Small intestine (tissue), 7 donors: ENCODE measurements at regions not wholly inside any gene's neighbourhood (a gene's known extent, or its start where the extent isn't known, plus 50 kb on each side); places are given as distances from the start of the nearest gene placed in this dataset.
"Not testable (repeated sequence)": the region's sequence is repeated elsewhere in the genome, so short reads cannot be mapped to it uniquely, and the experiment has no call there.

ENCODE experiments used
- DNase-seq, 2 donors: peaks; one replicate each; pipeline versions ENCODE4 v3.0.0 to v3.0.0-alpha.2; 2013
- FAIRE-seq: peaks from 2 replicates; lab custom pipeline; 2012; peaks lifted over from hg19 to GRCh38; lab: Jason Lieb, UNC
- H3K27ac ChIP-seq, 3 donors: one replicate each; pipeline ENCODE4 v1.5.1; 2013; ENCODE audit warnings: low read length in 2 of 3, mild to moderate bottlenecking in 2 of 3, control low read depth in 1 of 3, inconsistent platforms in 1 of 3, low read depth in 1 of 3, moderate library complexity in 1 of 3
- H3K27me3 ChIP-seq, 3 donors: one replicate each; pipeline ENCODE4 v1.6.1; 2013; ENCODE audit warnings: low read length in 3 of 3, inconsistent platforms in 1 of 3; ENCODE audit not compliant: control insufficient read depth in 3 of 3, insufficient read depth in 3 of 3
- H3K36me3 ChIP-seq, 3 donors: one replicate each; pipeline ENCODE4 v1.6.1; 2013; ENCODE audit warnings: low read length in 3 of 3, inconsistent platforms in 1 of 3, low read depth in 1 of 3, mild to moderate bottlenecking in 1 of 3, moderate library complexity in 1 of 3; ENCODE audit not compliant: control insufficient read depth in 3 of 3, insufficient read depth in 2 of 3
- H3K4me1 ChIP-seq, 3 donors: one replicate each; pipeline ENCODE4 v1.6.1; 2013; ENCODE audit warnings: low read length in 2 of 3, inconsistent platforms in 1 of 3, low read depth in 1 of 3, mild to moderate bottlenecking in 1 of 3, moderate library complexity in 1 of 3; ENCODE audit not compliant: control insufficient read depth in 3 of 3, insufficient read depth in 2 of 3
- H3K4me3 ChIP-seq, 3 donors: one replicate each; pipeline ENCODE4 v1.5.1; 2013; ENCODE audit warnings: low read length in 3 of 3, control low read depth in 1 of 3, inconsistent platforms in 1 of 3, low read depth in 1 of 3, mild to moderate bottlenecking in 1 of 3, moderate library complexity in 1 of 3
- H3K9me3 ChIP-seq, 2 donors: one replicate each; pipeline ENCODE4 v1.6.1; 2013; ENCODE audit warnings: low read depth in 1 of 2, low read length in 1 of 2; ENCODE audit not compliant: control insufficient read depth in 2 of 2, insufficient read depth in 1 of 2
- WGBS, 3 donors: extraction: QIAGEN DNeasy Blood & Tissue Kit; methylation state at CpG; one replicate each; pipeline ENCODE4 v1.1.7; 2013; 5-methylcytosine and 5-hydroxymethylcytosine counted together
- donor health status: healthy with polysubstance abuse.
- donor health status: control.
- donor health status: control.
- donor health status: Bipolar disorder and iron deficiency.
- donor health status: healthy.

DNA sequence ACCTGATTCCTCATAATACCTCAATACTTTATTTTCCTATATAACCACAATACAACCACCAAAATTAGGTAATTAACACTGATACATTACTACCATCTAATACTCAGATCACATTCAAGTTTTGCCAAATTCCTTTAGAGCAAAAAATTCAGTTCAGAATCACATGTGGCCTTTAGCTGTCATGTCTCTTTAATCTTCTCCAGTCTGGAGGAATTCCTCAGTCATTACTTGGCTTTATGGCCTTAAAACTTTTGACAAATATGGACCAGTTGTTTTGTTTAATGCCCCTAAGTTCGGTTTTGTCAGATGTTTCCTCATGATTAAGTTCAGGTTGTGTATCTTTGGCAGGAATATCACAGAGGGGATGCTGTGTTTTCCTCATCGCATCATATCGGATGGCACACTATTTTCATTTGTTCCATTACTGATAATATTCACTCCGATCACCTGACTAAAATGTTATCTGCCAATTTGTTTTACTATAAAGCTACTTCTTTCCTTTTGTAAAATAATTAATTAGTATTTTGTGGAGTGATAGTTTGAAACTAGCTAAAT is 51.2 kb upstream of the AKIRIN2 start:
- Histone ChIP-seq H3K36me3 (no peaks in the 10 kb centered on the region), H3K9me3 (no peaks in the 10 kb centered on the region), H3K4me3 (no peak overlapping the region), H3K4me1 (peaks cover 0 to 8% (median 0%) of the 10 kb centered on the region in 3 donors), H3K27me3 (no peaks in the 10 kb centered on the region), H3K27ac (no peak overlapping the region)
- DNase-seq = no peak
- FAIRE-seq = no peak
- 53 to 68% (median 58%) methylated on average over 4 of the region's 4 CpGs for WGBS, 3 donors

GRCh38 chr6:87752503-87752902 is 50.5 kb upstream of the AKIRIN2 start:
- not testable (repeated sequence) for H3K27me3 ChIP-seq, H3K27ac ChIP-seq, H3K4me1 ChIP-seq, H3K36me3 ChIP-seq, H3K4me3 ChIP-seq, H3K9me3 ChIP-seq, FAIRE-seq, DNase-seq
- 91 to 95% (median 94%) methylated on average over 11 of the region's 11 CpGs for WGBS, 3 donors
